MM.1S (cell line): ENCODE measurements at regions not wholly inside any gene's neighbourhood (a gene's known extent, or its start where the extent isn't known, plus 50 kb on each side); places are given as distances from the start of the nearest gene placed in this dataset.

Experiments used
- CTCF ChIP-seq: fragments of 300-600 bp; sonication (generic); IDR thresholded peaks from 2 replicates; pipeline ENCODE4 v1.5.1; 2016; ENCODE audit warnings: antibody characterized with exemption, low read length, mixed read lengths
- EZH2 ChIP-seq: fragments of 300-600 bp; sonication (generic); optimal IDR thresholded peaks from 2 replicates; pipeline ENCODE3; 2017; ENCODE audit warnings: low read depth, mild to moderate bottlenecking, antibody characterized with exemption, low read length, mixed read lengths
- EZH2phosphoT487 ChIP-seq: fragments of 300-600 bp; sonication (generic); IDR thresholded peaks from 2 replicates; pipeline ENCODE4 v1.6.1; 2018; ENCODE audit warnings: antibody characterized with exemption, low read length

GRCh38 chr2:155802888-155803287, 529.6 kb downstream of the NR4A2 start:
- TF ChIP-seq CTCF (no peak), EZH2 (no peak), EZH2phosphoT487 (no peak)
